Astrocyte (in vitro differentiated cells and primary cell): ENCODE measurements at regions not wholly inside any gene's neighbourhood (a gene's known extent, or its start where the extent isn't known, plus 50 kb on each side); places are given as distances from the start of the nearest gene placed in this dataset.
"Not testable (repeated sequence)": the region's sequence is repeated elsewhere in the genome, so short reads cannot be mapped to it uniquely, and the experiment has no call there.

Source experiments
- EZH2 ChIP-seq: IDR thresholded peaks from 2 replicates; pipeline ENCODE4 v1.6.1; 2012; ENCODE audit warnings: mild to moderate bottlenecking, low read length, inconsistent platforms; ENCODE audit not compliant: insufficient read depth
- TF ChIP-seq, protein P1 (sequence below): IDR thresholded peaks from 2 replicates; pipeline ENCODE4 v1.5.1; 2011; ENCODE audit warnings: low read depth, mild to moderate bottlenecking, inconsistent platforms, low read length, moderate library complexity; ENCODE audit not compliant: insufficient read depth

DNA sequence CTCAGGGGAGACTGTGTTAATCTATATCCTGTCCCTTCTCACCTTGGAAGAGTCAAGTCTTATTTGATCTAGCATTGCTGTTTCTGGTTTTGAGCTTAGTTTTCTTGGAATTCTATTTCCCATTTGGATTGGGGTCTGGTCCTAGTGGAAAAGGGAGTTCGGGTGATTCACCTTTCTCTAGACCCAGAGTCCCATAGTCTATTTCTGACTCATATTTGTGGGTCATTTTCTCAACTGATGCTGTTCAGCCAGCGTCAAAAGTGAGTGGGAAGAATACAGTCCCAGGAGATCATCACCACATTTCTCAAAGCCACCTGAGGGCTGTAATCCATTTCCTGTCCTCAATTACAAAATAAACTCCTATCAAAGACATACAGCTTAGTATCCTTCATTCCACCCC lies 190.6 kb downstream of the LIPI start:
- TF ChIP-seq, protein P1, sequence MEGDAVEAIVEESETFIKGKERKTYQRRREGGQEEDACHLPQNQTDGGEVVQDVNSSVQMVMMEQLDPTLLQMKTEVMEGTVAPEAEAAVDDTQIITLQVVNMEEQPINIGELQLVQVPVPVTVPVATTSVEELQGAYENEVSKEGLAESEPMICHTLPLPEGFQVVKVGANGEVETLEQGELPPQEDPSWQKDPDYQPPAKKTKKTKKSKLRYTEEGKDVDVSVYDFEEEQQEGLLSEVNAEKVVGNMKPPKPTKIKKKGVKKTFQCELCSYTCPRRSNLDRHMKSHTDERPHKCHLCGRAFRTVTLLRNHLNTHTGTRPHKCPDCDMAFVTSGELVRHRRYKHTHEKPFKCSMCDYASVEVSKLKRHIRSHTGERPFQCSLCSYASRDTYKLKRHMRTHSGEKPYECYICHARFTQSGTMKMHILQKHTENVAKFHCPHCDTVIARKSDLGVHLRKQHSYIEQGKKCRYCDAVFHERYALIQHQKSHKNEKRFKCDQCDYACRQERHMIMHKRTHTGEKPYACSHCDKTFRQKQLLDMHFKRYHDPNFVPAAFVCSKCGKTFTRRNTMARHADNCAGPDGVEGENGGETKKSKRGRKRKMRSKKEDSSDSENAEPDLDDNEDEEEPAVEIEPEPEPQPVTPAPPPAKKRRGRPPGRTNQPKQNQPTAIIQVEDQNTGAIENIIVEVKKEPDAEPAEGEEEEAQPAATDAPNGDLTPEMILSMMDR, result not testable (repeated sequence)
- not testable (repeated sequence) for TF ChIP-seq EZH2
